H9 (cell line): ENCODE measurements at regions not wholly inside any gene's neighbourhood (a gene's known extent, or its start where the extent isn't known, plus 50 kb on each side); places are given as distances from the start of the nearest gene placed in this dataset.

Experiments used
- DNase-seq: peaks from one replicate; pipeline ENCODE4 v3.0.0-alpha.2; 2017
- H2AFZ ChIP-seq: one replicate; pipeline ENCODE4 v1.6.1; 2013; ENCODE audit warnings: mild to moderate bottlenecking, low read length, control low read depth, moderate library complexity
- H2AK5ac ChIP-seq: 2 replicates; pipeline ENCODE4 v1.6.1; 2013; ENCODE audit warnings: low read length, control low read depth, mixed read lengths; ENCODE audit not compliant: insufficient read length
- H2BK120ac ChIP-seq: one replicate; pipeline ENCODE4 v1.6.1; 2013; ENCODE audit warnings: low read depth, mild to moderate bottlenecking, low read length, control low read depth, inconsistent platforms; ENCODE audit not compliant: poor library complexity, severe bottlenecking
- H2BK12ac ChIP-seq: 2 replicates; pipeline ENCODE4 v1.6.1; 2013; ENCODE audit warnings: low read length, control low read depth, mixed read lengths, low read depth; ENCODE audit not compliant: insufficient read length
- H2BK15ac ChIP-seq: 2 replicates; pipeline ENCODE4 v1.6.1; 2013; ENCODE audit warnings: low read depth, low read length, control low read depth
- H2BK20ac ChIP-seq: one replicate; pipeline ENCODE4 v1.6.1; 2013; ENCODE audit warnings: low read depth, mild to moderate bottlenecking, low read length, control low read depth, inconsistent platforms; ENCODE audit not compliant: poor library complexity, severe bottlenecking
- H2BK5ac ChIP-seq: 2 replicates; pipeline ENCODE4 v1.6.1; 2013; ENCODE audit warnings: low read length, control low read depth, mixed read lengths; ENCODE audit not compliant: insufficient read length
- H3K14ac ChIP-seq: 2 replicates; pipeline ENCODE4 v1.6.1; 2013; ENCODE audit warnings: low read length, control low read depth; ENCODE audit not compliant: insufficient read depth
- H3K18ac ChIP-seq: 2 replicates; pipeline ENCODE4 v1.6.1; 2013; ENCODE audit warnings: low read depth, mild to moderate bottlenecking, mixed read lengths, low read length, control low read depth; ENCODE audit not compliant: insufficient read length
- H3K23ac ChIP-seq: 2 replicates; pipeline ENCODE4 v1.6.1; 2013; ENCODE audit warnings: low read length, control low read depth, mixed read lengths, low read depth; ENCODE audit not compliant: insufficient read length
- H3K23me2 ChIP-seq: 2 replicates; pipeline ENCODE4 v1.6.1; 2013; ENCODE audit warnings: low read depth, mild to moderate bottlenecking, mixed read lengths, low read length, control low read depth; ENCODE audit not compliant: insufficient read length, poor library complexity, severe bottlenecking
- H3K27ac ChIP-seq: 2 replicates; pipeline ENCODE4 v1.5.1; 2013; ENCODE audit warnings: low read length, control low read depth, mixed read lengths, low read depth; ENCODE audit not compliant: insufficient read length
- H3K27me3 ChIP-seq: 2 replicates; pipeline ENCODE4 v1.6.1; 2013; ENCODE audit warnings: low read length, control low read depth, inconsistent platforms; ENCODE audit not compliant: insufficient read depth
- H3K4ac ChIP-seq: 2 replicates; pipeline ENCODE4 v1.6.1; 2013; ENCODE audit warnings: low read depth, mild to moderate bottlenecking, control low read depth, inconsistent platforms, low read length, moderate library complexity
- H3K4me1 ChIP-seq: 2 replicates; pipeline ENCODE4 v1.6.1; 2013; ENCODE audit warnings: low read length, control low read depth, inconsistent platforms; ENCODE audit not compliant: insufficient read depth
- H3K4me2 ChIP-seq: 2 replicates; pipeline ENCODE4 v1.6.1; 2013; ENCODE audit warnings: low read length, control low read depth, mixed read lengths; ENCODE audit not compliant: insufficient read length, insufficient read depth
- H3K56ac ChIP-seq: 2 replicates; pipeline ENCODE4 v1.6.1; 2013; ENCODE audit warnings: low read depth, mild to moderate bottlenecking, mixed read lengths, low read length, control low read depth; ENCODE audit not compliant: insufficient read length
- H3K79me1 ChIP-seq: 2 replicates; pipeline ENCODE4 v1.6.1; 2013; ENCODE audit warnings: low read depth, mild to moderate bottlenecking, moderate library complexity, low read length, control low read depth, inconsistent platforms; ENCODE audit not compliant: insufficient read depth, poor library complexity, severe bottlenecking
- H3K79me2 ChIP-seq: 2 replicates; pipeline ENCODE4 v1.6.1; 2013; ENCODE audit warnings: low read length, control low read depth, inconsistent platforms; ENCODE audit not compliant: insufficient read depth
- H3K9ac ChIP-seq: 2 replicates; pipeline ENCODE4 v1.6.1; 2013; ENCODE audit warnings: low read length, control low read depth, mixed read lengths; ENCODE audit not compliant: insufficient read length; ENCODE audit errors: extremely low read depth
- H3K9me3 ChIP-seq: one replicate; pipeline ENCODE4 v1.6.1; 2013; ENCODE audit warnings: low read depth, low read length, inconsistent platforms; ENCODE audit not compliant: control insufficient read depth
- H3T11ph ChIP-seq: one replicate; pipeline ENCODE4 v1.6.1; 2013; ENCODE audit warnings: mild to moderate bottlenecking, low read length, control low read depth, inconsistent platforms
- H4K20me1 ChIP-seq: one replicate; pipeline ENCODE4 v1.6.1; 2013; ENCODE audit not compliant: control insufficient read depth, insufficient read length, insufficient read depth
- H4K5ac ChIP-seq: 2 replicates; pipeline ENCODE4 v1.6.1; 2013; ENCODE audit warnings: low read depth, mild to moderate bottlenecking, mixed read lengths, low read length, control low read depth; ENCODE audit not compliant: insufficient read length
- H4K8ac ChIP-seq: replicated peaks from 2 replicates; pipeline ENCODE4 v1.6.1; 2013; ENCODE audit warnings: low read length, control low read depth, mixed read lengths, low read depth; ENCODE audit not compliant: insufficient read length
- H4K91ac ChIP-seq: 2 replicates; pipeline ENCODE4 v1.6.1; 2013; ENCODE audit warnings: low read depth, mild to moderate bottlenecking, moderate library complexity, mixed read lengths, low read length, control low read depth; ENCODE audit not compliant: insufficient read length
- H3K27ac Mint-ChIP-seq, 3 experiments: 2 replicates in 2 of 3; 3 replicates in 1 of 3; pipeline ENCODE4 v1.8.0; 2020 to 2021; ENCODE audit warnings: mixed read lengths in 3 of 3, mild to moderate bottlenecking in 1 of 3, moderate library complexity in 1 of 3
- H3K27me3 Mint-ChIP-seq: 2 replicates; pipeline ENCODE4 v1.8.0; 2021; ENCODE audit warnings: low read depth, mild to moderate bottlenecking, moderate library complexity, mixed read lengths
- H3K36me3 Mint-ChIP-seq, 3 experiments: 2 replicates in 2 of 3; 3 replicates in 1 of 3; pipeline ENCODE4 v1.8.0; 2020 to 2021; ENCODE audit warnings: low read depth in 3 of 3, mixed read lengths in 3 of 3; ENCODE audit not compliant: insufficient read depth in 1 of 3
- H3K4me1 Mint-ChIP-seq, 2 experiments: 2 replicates each; pipeline ENCODE4 v1.8.0; 2020; ENCODE audit warnings: mixed read lengths in 2 of 2
- H3K4me3 Mint-ChIP-seq, 2 experiments: 2 replicates in 1 of 2; 3 replicates in 1 of 2; pipeline ENCODE4 v1.8.0; 2020 to 2021; ENCODE audit warnings: mild to moderate bottlenecking in 2 of 2, mixed read lengths in 2 of 2, moderate library complexity in 1 of 2
- H3K9me3 Mint-ChIP-seq, 2 experiments: 2 replicates in 1 of 2; 3 replicates in 1 of 2; pipeline ENCODE4 v1.8.0; 2020; ENCODE audit warnings: mild to moderate bottlenecking in 2 of 2, mixed read lengths in 2 of 2, moderate library complexity in 1 of 2
- WGBS: extraction: QIAGEN DNeasy Blood & Tissue Kit; methylation state at CpG from one replicate; pipeline ENCODE4 v1.1.7; 2013; ENCODE audit warnings: missing lambda C conversion rate, low lambda C conversion rate, mixed read lengths; ENCODE audit not compliant: insufficient read length; ENCODE audit errors: extremely low coverage; 5-methylcytosine and 5-hydroxymethylcytosine counted together
- TF ChIP-seq, protein P1 (sequence below): fragments of 200-600 bp; sonication (generic); conservative IDR thresholded peaks from 3 replicates; pipeline ENCODE4 v1.8.0; 2021; ENCODE audit warnings: antibody characterized with exemption, mild to moderate bottlenecking

DNA sequence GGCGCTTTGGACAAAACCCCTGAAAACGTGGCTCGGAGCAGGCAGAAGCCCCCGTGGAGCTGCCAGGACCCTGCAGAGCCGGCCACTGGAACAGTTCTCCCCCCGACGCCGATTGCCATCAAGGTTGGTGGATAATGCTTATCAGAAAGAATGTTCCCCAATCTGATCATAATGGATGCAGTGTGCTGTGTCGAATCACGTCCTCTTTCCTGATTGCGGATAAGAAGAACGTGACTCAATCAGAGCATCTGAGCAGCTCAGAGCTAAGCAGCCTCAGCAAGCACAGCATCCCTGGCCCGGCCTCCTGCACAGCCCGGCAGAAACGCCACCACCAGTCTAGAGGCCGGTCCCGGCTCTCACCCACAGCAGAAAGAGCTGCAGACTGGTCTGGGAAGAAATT, 488.0 kb downstream of the EIPR1 start:
- H3K56ac ChIP-seq: no peak overlapping the region
- H3K27ac ChIP-seq: no peak overlapping the region
- no peak overlapping the region for H3K4ac ChIP-seq
- no peak overlapping the region for H3K4me2 ChIP-seq
- Mint-ChIP-seq H3K9me3 (no peaks in the 10 kb centered on the region; a peak in 1 of 5 replicates), H3K4me3 (no peak overlapping the region), H3K4me1 (no peaks in the 10 kb centered on the region), H3K27ac (no peak overlapping the region), H3K27me3 (no peaks in the 10 kb centered on the region; the same call in 1 of the 2 replicates), H3K36me3 (no peaks in the 10 kb centered on the region)
- H2BK15ac ChIP-seq: no peak overlapping the region
- no peak overlapping the region for H2BK20ac ChIP-seq
- H3K27me3 ChIP-seq: no peaks in the 10 kb centered on the region
- DNase-seq: no peak
- H4K5ac ChIP-seq: no peak overlapping the region
- no peaks in the 10 kb centered on the region for H3K23me2 ChIP-seq
- no peak overlapping the region for H3K14ac ChIP-seq
- H2BK120ac ChIP-seq: no peak overlapping the region
- H4K91ac ChIP-seq: no peak overlapping the region
- no CpG with 5 or more reads among the region's 17 CpGs for WGBS
- no peak overlapping the region for H4K8ac ChIP-seq
- TF ChIP-seq, protein P1, sequence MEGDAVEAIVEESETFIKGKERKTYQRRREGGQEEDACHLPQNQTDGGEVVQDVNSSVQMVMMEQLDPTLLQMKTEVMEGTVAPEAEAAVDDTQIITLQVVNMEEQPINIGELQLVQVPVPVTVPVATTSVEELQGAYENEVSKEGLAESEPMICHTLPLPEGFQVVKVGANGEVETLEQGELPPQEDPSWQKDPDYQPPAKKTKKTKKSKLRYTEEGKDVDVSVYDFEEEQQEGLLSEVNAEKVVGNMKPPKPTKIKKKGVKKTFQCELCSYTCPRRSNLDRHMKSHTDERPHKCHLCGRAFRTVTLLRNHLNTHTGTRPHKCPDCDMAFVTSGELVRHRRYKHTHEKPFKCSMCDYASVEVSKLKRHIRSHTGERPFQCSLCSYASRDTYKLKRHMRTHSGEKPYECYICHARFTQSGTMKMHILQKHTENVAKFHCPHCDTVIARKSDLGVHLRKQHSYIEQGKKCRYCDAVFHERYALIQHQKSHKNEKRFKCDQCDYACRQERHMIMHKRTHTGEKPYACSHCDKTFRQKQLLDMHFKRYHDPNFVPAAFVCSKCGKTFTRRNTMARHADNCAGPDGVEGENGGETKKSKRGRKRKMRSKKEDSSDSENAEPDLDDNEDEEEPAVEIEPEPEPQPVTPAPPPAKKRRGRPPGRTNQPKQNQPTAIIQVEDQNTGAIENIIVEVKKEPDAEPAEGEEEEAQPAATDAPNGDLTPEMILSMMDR: no peak
- no peak overlapping the region for H3K18ac ChIP-seq
- H3K4me1 ChIP-seq: no peaks in the 10 kb centered on the region; the same call in 1 of the 2 replicates
- H2AFZ ChIP-seq: no peak overlapping the region
- no peak overlapping the region for H2BK5ac ChIP-seq
- H3K9ac ChIP-seq: no peak overlapping the region
- no peak overlapping the region for H2AK5ac ChIP-seq
- no peak overlapping the region for H3T11ph ChIP-seq
- H3K79me1 ChIP-seq: no peaks in the 10 kb centered on the region
- no peaks in the 10 kb centered on the region for H3K79me2 ChIP-seq
- H4K20me1 ChIP-seq: no peaks in the 10 kb centered on the region
- no peak overlapping the region for H3K23ac ChIP-seq
- H2BK12ac ChIP-seq: no peak overlapping the region
- no peaks in the 10 kb centered on the region for H3K9me3 ChIP-seq
